OCI-LY3 (cell line): ENCODE measurements at regions not wholly inside any gene's neighbourhood (a gene's known extent, or its start where the extent isn't known, plus 50 kb on each side); places are given as distances from the start of the nearest gene placed in this dataset.

Experiments
- CTCF ChIP-seq: fragments of 200-600, 300-600 bp; sonication (generic); IDR thresholded peaks from 2 replicates; pipeline ENCODE4 v1.5.1; 2014; ENCODE audit warnings: antibody characterized with exemption, low read length, low read depth
- EZH2phosphoT487 ChIP-seq: fragments of 200-600 bp; shearing (Covaris generic); IDR thresholded peaks from 2 replicates; pipeline ENCODE4 v1.6.1; 2018; ENCODE audit warnings: antibody characterized with exemption, mixed run types, low read depth

- TF ChIP-seq CTCF = no peak
- no peak for TF ChIP-seq EZH2phosphoT487
Measured at GRCh38 chr3:132788301-132788671, 66.1 kb upstream of the NPHP3 start.
